ENCODE measurements at regions not wholly inside any gene's neighbourhood (a gene's known extent, or its start where the extent isn't known, plus 50 kb on each side); places are given as distances from the start of the nearest gene placed in this dataset.

DNA sequence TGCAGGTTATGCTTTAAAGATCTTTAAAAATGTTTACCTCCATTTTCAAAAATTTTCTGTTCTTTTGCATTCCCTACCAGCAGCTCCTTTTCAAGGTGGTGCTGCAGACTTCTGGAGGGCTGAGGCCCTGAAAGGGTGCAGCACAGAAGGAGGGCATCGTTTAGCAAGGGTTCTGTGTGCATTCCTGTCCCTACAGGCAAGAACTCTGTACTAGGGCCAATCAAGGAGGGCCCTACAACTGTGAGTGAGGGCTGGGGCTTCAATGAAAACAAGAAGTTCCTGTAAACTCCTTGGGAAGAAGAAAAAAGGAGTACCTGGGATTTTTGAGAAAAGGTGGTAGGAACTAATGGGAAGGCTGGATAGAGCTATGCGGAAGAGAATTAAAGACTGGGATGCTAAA, 50.7 kb upstream of the CSRP2 start:
- Histone ChIP-seq H3K27me3 (ENCODE audit: control insufficient read depth, insufficient read depth, low read length) (no peaks in the 10 kb centered on the region; the same call in 1 of the 2 replicates), H3K36me3 (ENCODE audit: control insufficient read depth, insufficient read depth, low read length) (no peaks in the 10 kb centered on the region), H2AFZ (replicated peaks; ENCODE audit: low read length, poor library complexity) (peak overlapping the region; percentile 32), H3K4me1 (ENCODE audit: control insufficient read depth, insufficient read depth, low read length) (no peaks in the 10 kb centered on the region), H4K8ac (ENCODE audit: low read depth in 2 of 2, low read length in 2 of 2) (no peak overlapping the region), H2AK5ac (ENCODE audit: low read depth, low read length) (no peak overlapping the region), H4K20me1 (ENCODE audit: insufficient read depth, low read length) (no peaks in the 10 kb centered on the region), H3K79me1 (ENCODE audit: low read depth in 1 of 2, low read length in 2 of 2) (no peaks in the 10 kb centered on the region), H3K4me2 (ENCODE audit: low read depth, low read length) (no peak overlapping the region), H3K9me1 (ENCODE audit: insufficient read depth, low read length) (no peaks in the 10 kb centered on the region), H2BK5ac (ENCODE audit: low read depth, low read length, poor library complexity, severe bottlenecking) (no peak overlapping the region), H3K4ac (ENCODE audit: low read depth, low read length) (no peak overlapping the region), H3K23ac (ENCODE audit: low read depth, low read length) (no peak overlapping the region; the same call in 1 of the 2 replicates), H3K18ac (ENCODE audit: low read depth, low read length) (no peak overlapping the region), H3K9ac (ENCODE audit: low read depth, low read length) (no peak overlapping the region), H2BK120ac (ENCODE audit: low read depth, low read length) (no peak overlapping the region), H4K91ac (ENCODE audit: insufficient read depth, low read depth, low read length) (no peak overlapping the region), H3K9me3 (ENCODE audit: control insufficient read depth, insufficient read depth, low read length) (no peaks in the 10 kb centered on the region), H2BK20ac (ENCODE audit: low read depth, low read length) (peak overlapping the region; percentile 59; the same call in 1 of the 2 replicates), H2AK9ac (replicated peaks; ENCODE audit: low read depth, low read length, poor library complexity) (no peak overlapping the region), H3K4me3 (ENCODE audit: insufficient read depth, low read depth, low read length) (no peak overlapping the region), H4K5ac (ENCODE audit: low read depth, low read length) (no peak overlapping the region), H2BK15ac (ENCODE audit: low read depth, low read length) (no peak overlapping the region), H3K27ac (ENCODE audit: insufficient read depth, low read length) (no peak overlapping the region), H3K14ac (replicated peaks; ENCODE audit: low read depth, low read length) (no peak overlapping the region; the same call in 1 of the 2 replicates), H3K56ac (ENCODE audit: extremely low read depth, insufficient read depth, low read length) (no peak overlapping the region)
- ATAC-seq (ENCODE audit: low read depth) (no peak), DNase-seq (no peak)
- TF ChIP-seq, protein P1, sequence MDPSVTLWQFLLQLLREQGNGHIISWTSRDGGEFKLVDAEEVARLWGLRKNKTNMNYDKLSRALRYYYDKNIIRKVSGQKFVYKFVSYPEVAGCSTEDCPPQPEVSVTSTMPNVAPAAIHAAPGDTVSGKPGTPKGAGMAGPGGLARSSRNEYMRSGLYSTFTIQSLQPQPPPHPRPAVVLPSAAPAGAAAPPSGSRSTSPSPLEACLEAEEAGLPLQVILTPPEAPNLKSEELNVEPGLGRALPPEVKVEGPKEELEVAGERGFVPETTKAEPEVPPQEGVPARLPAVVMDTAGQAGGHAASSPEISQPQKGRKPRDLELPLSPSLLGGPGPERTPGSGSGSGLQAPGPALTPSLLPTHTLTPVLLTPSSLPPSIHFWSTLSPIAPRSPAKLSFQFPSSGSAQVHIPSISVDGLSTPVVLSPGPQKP (IDR thresholded peaks at IDR 0.05; ENCODE audit: borderline replicate concordance, low read depth, low read length), result no peak
- TF ChIP-seq POLR2A (IDR thresholded peaks at IDR 0.05; ENCODE audit: low read depth, low read length), result no peak
- TF ChIP-seq MAFK (IDR thresholded peaks at IDR 0.05; ENCODE audit: low read depth, low read length), result no peak
- TF ChIP-seq, protein P2, sequence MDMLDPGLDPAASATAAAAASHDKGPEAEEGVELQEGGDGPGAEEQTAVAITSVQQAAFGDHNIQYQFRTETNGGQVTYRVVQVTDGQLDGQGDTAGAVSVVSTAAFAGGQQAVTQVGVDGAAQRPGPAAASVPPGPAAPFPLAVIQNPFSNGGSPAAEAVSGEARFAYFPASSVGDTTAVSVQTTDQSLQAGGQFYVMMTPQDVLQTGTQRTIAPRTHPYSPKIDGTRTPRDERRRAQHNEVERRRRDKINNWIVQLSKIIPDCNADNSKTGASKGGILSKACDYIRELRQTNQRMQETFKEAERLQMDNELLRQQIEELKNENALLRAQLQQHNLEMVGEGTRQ (IDR thresholded peaks at IDR 0.05; ENCODE audit: low read depth, low read length), result no peak
- no peak for TF ChIP-seq NFE2L2 (IDR thresholded peaks at IDR 0.05; ENCODE audit: low read depth, low read length)
- TF ChIP-seq MXI1 (IDR thresholded peaks at IDR 0.05; ENCODE audit: borderline replicate concordance, low read depth, low read length), result no peak
- TF ChIP-seq CHD1 (IDR thresholded peaks at IDR 0.05; ENCODE audit: low read depth, low read length), result no peak
- no peak for TF ChIP-seq RFX5 (IDR thresholded peaks at IDR 0.05; ENCODE audit: low read depth, low read length)
- no peak for TF ChIP-seq RAD21 (IDR thresholded peaks at IDR 0.05; ENCODE audit: low read length)
- TF ChIP-seq, protein P3, sequence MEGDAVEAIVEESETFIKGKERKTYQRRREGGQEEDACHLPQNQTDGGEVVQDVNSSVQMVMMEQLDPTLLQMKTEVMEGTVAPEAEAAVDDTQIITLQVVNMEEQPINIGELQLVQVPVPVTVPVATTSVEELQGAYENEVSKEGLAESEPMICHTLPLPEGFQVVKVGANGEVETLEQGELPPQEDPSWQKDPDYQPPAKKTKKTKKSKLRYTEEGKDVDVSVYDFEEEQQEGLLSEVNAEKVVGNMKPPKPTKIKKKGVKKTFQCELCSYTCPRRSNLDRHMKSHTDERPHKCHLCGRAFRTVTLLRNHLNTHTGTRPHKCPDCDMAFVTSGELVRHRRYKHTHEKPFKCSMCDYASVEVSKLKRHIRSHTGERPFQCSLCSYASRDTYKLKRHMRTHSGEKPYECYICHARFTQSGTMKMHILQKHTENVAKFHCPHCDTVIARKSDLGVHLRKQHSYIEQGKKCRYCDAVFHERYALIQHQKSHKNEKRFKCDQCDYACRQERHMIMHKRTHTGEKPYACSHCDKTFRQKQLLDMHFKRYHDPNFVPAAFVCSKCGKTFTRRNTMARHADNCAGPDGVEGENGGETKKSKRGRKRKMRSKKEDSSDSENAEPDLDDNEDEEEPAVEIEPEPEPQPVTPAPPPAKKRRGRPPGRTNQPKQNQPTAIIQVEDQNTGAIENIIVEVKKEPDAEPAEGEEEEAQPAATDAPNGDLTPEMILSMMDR (conservative IDR thresholded peaks at IDR 0.05; ENCODE audit: low read depth, low read length), result no peak
- no peak for TF ChIP-seq CEBPB (IDR thresholded peaks at IDR 0.05; ENCODE audit: low read depth, low read length)
- TF ChIP-seq RCOR1 (IDR thresholded peaks at IDR 0.05; ENCODE audit: insufficient replicate concordance, low read length), result no peak
- no peak for TF ChIP-seq MAZ (IDR thresholded peaks at IDR 0.05; ENCODE audit: borderline replicate concordance, low read depth, low read length)
- TF ChIP-seq SMC3 (IDR thresholded peaks at IDR 0.05; ENCODE audit: low read depth, low read length), result no peak
- no peak for TF ChIP-seq BHLHE40 (IDR thresholded peaks at IDR 0.05; ENCODE audit: low read depth, low read length)
- dilution Hi-C loops (cut with HindIII; ENCODE audit: low sequenced_read_pairs, unreplicated experiment), result no loop called here
- WGBS, 2 experiments (ENCODE audit: extremely low coverage in 2 of 2, insufficient read length in 1 of 2), result no CpG with 5 or more reads among the region's 2 CpGs
- POLR2A ChIA-PET (ENCODE audit: unreplicated experiment), result no interaction called here
- BruUV-seq (replicated peaks), result no TSS peak
- in situ Hi-C loops (cut with MboI; ENCODE audit: low sequenced_read_pairs), result no loop called here
- CTCF ChIA-PET, result interaction anchor here (1.7 kb wide), 1 partner anchor 17 kb away, joined by 4 read pairs; no protein-coding TSS in a partner anchor
- intact Hi-C loops (cut with micrococcal nuclease), result no loop called here
